Adrenal gland (tissue), 5 donors: ENCODE measurements at regions not wholly inside any gene's neighbourhood (a gene's known extent, or its start where the extent isn't known, plus 50 kb on each side); places are given as distances from the start of the nearest gene placed in this dataset.

Experiments used
- POLR2A ChIP-seq, 2 donors: fragments of 450-650 bp; IDR thresholded peaks; one replicate each; pipeline ENCODE4 v1.6.1; 2017; ENCODE audit warnings: antibody characterized with exemption in 2 of 2, mild to moderate bottlenecking in 2 of 2, moderate library complexity in 1 of 2
- TF ChIP-seq, protein P1 (sequence below), 6 experiments: fragments of 450-650 bp in 4 of 6; fragments of 200-600 bp in 2 of 6; sonication (generic) in 1 of 6; IDR thresholded peaks; 1 replicate in 5 of 6; 2 replicates in 1 of 6; pipeline versions ENCODE4 v1.5.1 to v1.8.0; 2016 to 2021; ENCODE audit warnings: antibody characterized with exemption in 6 of 6, mild to moderate bottlenecking in 2 of 6, moderate library complexity in 1 of 6
- donor health status: DM: no; HTN: no; CAD: no.

GRCh38 chrX:128601706-128602105 lies 549.5 kb upstream of the ACTRT1 start:
- TF ChIP-seq, protein P1, sequence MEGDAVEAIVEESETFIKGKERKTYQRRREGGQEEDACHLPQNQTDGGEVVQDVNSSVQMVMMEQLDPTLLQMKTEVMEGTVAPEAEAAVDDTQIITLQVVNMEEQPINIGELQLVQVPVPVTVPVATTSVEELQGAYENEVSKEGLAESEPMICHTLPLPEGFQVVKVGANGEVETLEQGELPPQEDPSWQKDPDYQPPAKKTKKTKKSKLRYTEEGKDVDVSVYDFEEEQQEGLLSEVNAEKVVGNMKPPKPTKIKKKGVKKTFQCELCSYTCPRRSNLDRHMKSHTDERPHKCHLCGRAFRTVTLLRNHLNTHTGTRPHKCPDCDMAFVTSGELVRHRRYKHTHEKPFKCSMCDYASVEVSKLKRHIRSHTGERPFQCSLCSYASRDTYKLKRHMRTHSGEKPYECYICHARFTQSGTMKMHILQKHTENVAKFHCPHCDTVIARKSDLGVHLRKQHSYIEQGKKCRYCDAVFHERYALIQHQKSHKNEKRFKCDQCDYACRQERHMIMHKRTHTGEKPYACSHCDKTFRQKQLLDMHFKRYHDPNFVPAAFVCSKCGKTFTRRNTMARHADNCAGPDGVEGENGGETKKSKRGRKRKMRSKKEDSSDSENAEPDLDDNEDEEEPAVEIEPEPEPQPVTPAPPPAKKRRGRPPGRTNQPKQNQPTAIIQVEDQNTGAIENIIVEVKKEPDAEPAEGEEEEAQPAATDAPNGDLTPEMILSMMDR (IDR thresholded peaks at IDR 0.05), result no peak
- no peak for TF ChIP-seq POLR2A (IDR thresholded peaks at IDR 0.05)
